GM18505 (cell line): ENCODE measurements at regions not wholly inside any gene's neighbourhood (a gene's known extent, or its start where the extent isn't known, plus 50 kb on each side); places are given as distances from the start of the nearest gene placed in this dataset.

Source experiments
- ATAC-seq: cut with Tn5 transposase; IDR thresholded peaks from one replicate; pipeline ENCODE4 v1.9.1; 2021; ENCODE audit not compliant: unreplicated experiment
- POLR2A ChIP-seq: IDR thresholded peaks from 4 replicates; pipeline ENCODE4 v1.6.1; 2011; ENCODE audit warnings: borderline replicate concordance; ENCODE audit not compliant: insufficient read depth, insufficient read length; ENCODE audit errors: extremely low read depth

DNA sequence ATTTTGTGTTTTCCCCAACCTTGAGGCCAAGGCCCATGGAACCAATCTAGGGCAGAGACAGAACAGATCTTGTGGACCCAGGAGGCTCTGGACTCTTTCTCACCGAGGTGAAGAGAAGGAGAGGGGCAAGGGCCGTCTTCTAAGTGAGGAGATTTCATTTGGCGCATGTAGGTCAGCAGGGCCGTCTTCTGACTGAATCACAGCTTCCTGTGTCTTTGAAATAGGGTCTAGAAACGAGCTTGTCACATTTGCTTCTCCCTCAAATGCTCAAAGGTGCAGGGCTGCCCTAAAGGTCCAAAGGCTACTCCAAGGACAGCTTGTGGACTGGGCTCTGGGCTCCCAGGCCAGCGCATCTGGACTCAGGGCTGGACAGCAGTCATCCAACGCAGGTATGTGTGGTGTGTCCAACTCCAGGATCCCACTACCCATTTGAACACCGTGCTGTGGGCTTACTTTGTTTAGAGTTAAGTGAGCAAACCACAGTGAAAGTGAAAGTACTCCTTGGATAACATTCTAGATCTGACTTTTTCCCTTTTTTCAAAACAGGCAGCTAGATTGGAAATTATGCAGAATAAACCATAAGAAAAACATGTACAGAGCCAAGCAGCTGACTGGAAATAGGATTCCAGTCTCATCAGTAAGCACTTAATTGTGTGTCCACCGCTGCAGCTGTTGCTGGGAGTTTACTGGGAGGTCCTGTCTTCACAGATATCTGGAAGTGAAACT is 357.0 kb downstream of the GADD45G start:
- ATAC-seq = no peak
- TF ChIP-seq POLR2A = no peak

DNA sequence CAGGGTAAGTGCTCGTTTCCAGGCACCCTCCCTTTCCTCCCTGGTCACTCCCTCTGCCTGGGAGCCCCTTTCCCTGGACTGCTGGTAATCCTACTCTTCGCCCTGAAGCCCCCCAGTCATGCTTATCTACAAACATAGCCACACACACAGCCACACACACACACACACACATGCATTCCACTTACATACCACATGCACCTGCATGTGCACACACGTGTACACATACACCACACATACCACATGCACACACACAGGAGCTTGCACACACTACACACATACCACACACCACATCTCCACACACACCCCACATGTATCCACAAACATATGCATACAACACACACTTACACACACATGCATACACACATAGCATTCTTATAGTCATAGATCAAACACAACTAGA is 358.5 kb downstream of the GADD45G start:
- ATAC-seq = no peak
- TF ChIP-seq POLR2A = no peak

DNA sequence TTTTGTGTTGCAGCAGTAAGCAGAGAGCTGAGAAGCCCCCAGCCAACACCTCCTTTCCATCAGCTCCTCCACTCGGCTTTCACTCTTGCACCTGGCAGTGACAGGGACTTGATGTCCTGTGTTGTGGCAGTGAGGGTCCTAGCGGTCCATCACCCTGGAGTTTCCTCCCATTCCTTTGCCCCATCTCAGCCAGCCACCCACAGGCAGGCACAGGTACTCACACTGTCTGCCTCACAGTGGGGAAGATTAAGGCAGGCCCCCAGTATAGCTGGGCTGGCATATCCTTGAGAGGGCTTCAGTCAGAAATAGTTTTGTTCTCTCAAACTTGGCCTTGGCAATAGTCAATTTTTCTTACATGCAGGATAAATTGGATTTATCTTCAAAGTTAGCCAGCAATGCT is 362.7 kb downstream of the GADD45G start:
- TF ChIP-seq POLR2A = no peak
- ATAC-seq = no peak

DNA sequence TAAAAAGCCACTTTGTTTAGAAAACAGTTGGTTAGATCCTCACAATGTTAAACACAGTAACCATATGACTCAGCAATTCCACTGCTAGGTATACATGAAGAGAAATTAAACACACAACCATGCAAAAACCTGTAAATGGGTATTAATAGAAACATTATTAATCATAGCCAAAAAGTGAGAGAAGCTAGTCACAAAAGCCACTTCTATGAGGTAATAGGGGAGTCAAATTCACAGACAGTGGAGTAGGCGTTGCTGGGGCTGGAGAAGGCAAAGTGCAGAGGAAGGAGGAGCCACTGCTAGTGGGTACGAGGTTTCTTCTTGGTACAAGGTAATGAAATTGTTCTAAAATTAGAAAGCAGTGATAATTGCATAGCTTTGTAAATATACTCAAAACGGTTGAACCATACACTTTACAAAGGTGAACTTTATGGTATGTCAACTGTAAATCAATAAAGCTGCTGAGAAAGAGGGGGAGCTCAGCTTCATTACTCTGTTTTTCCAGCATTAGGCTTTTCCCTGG is 364.4 kb downstream of the GADD45G start:
- no peak for ATAC-seq
- TF ChIP-seq POLR2A = no peak

DNA sequence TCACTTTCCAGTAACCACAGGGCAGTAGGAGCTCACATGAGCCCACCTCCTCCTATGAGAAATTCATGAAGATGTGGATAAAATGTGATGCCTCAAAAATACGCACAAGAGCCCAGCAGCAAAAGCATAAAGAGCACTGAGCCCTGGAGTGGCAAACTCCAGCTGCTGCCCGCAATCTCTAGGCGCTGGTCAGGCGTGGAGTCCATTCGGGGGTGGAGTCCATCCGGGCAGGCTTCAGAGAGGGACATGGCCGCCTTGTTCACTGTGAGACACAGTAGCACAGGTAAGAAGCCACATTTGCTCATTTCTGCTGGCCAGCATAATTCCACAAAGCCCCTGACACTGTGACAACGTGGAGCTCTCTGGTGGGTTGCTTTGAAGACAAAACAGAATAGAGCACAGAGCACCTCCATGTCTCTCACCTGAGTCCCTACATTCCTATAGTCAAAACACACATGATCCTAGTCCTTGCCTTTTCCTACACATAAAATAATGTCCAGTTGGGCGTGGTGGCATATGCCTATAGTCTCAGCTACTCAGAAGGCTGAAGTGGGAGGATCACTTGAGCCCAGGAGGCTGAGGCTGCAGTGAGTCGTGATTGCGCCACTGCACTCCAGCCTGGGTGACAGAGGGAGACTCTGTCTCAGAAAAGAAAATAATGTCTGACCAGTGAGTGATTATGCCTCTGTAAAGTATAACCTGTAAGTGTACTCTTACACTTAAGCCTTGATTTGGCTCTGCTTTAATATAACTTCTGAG is 365.2 kb downstream of the GADD45G start:
- no peak for TF ChIP-seq POLR2A
- no peak for ATAC-seq

DNA sequence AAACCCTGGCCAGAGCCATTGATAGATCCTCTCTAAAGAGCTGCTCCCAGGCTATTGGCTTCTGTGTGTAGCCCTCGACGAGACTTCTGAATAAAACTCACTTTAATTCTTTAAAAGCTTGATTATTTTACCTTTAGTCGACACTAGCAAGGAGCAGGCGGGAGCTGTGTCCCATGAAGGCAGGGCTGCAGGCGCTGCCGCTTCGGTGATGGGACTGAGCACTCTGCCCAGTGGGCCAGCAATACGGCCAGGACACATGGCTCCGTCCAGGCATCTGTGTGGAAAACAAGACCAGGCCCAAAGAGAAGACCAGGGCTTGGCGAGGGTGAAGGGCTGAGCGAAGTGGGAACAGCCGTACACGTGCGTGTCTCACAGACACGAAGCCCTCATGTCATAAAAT is 365.9 kb downstream of the GADD45G start:
- no peak for TF ChIP-seq POLR2A
- ATAC-seq = no peak

DNA sequence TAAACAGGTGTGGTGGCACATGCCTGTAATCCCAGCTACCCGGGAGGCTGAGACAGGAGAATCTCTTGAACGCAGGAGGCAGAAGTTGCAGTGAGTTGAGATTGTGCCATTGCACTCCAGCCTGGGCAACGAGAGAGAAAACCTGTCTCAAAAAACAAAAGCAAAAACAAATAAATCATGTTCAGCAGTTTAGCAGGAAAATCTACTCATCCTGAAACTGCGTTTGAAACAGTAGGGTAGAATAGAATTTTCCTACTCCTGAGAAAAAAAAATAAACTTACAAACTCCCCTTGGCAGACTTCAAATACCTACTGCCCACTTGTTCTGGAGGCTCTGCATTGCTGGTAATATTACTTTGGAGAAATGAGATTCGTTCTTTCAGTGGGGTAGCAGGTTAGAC is 367.7 kb downstream of the GADD45G start:
- no peak for ATAC-seq
- TF ChIP-seq POLR2A = no peak

DNA sequence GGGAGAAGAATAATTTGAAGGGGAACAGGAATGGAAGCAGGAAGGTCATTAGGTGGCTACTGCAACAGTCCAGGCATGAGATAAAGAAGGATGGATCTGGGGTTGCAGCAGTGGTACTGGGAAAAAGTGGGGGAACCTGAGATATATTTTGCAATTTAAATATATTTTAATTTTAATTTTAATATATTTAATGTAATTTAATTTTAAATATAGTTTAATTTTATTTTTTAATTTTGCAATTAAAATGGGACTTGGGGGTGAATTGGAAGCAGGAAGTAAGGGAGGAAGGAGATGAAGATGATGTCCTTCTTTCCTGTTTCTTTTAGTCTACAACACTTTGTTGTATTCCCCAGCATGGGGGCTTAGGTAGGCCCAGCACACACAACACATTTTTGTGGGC is 369.8 kb downstream of the GADD45G start:
- no peak for ATAC-seq
- TF ChIP-seq POLR2A = no peak

DNA sequence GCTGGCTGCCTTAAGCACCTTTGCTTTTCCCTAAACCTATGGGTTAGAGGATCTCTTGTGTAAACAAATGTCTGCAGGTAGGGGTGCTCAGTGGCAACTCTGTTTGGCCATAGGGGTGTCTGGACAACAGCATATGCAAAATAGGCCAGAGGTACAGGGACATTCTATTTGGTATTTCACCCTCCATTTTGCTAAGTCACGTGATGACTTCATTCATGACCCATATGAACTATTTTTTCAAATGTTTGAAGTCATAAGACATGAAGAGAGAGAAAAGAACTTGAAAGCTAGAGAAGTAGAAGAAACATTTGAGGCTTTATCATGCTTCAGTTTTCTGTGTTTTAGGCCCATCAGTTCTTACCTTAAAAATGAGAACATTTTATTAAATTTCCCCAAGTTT is 370.2 kb downstream of the GADD45G start:
- ATAC-seq = no peak
- TF ChIP-seq POLR2A = no peak

DNA sequence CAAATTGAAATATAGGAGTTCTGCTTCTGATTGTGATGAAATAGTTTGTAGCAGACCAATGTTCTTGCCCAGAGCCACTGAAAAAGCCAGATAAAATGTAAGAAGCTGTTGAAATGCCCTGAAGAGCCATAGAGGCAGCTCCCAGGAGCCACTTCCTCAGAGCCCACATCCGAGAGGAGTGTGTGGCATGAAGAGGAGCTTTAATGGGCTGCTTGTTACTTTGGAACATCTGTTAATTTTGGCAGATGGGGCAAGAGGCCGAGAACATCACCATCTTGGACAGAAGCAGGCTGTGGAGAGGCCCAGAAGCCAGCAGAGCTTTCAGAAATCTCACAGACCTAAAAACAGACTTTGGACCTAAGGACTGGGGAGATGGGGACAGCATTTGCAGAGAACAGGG is 370.8 kb downstream of the GADD45G start:
- no peak for TF ChIP-seq POLR2A
- ATAC-seq = no peak

DNA sequence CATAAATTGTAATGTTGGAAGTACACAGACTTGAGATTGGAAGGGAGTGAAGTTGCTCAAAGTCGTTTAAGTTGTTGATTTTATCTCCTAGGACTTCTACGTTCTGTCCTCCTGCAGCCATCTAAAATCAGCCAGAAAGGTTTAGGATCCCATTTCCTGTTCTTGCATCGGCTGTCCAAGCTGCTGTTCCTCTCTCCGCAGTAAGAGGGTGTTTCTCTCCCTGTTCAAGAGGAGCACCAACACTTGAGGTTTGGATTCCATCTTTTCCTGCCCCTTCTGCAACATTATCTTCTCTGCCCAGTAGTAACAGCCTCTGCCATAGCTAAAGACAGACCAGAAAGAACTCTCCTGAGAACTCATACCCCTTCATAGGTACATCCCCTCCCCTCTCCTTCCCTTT is 373.4 kb downstream of the GADD45G start:
- no peak for ATAC-seq
- TF ChIP-seq POLR2A = no peak

DNA sequence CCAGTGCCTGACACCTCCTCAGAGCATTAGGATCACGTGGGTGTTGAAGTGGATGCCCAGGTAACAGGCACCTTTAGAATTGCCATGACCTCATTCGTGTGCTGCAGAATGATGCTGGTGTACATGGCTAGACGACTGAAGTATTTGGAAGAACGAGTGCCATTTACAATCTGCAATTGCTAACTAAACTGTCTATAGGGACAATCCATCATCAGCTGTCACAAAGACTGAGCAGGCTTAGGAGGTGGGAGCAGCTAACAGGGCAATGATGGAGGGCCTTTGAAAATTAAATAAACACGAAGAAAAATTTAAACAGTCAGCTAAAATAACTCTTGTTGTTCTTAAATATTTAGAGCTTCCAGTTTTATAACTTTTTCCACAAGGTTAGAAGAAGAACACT is 375.8 kb downstream of the GADD45G start:
- ATAC-seq = no peak
- no peak for TF ChIP-seq POLR2A

DNA sequence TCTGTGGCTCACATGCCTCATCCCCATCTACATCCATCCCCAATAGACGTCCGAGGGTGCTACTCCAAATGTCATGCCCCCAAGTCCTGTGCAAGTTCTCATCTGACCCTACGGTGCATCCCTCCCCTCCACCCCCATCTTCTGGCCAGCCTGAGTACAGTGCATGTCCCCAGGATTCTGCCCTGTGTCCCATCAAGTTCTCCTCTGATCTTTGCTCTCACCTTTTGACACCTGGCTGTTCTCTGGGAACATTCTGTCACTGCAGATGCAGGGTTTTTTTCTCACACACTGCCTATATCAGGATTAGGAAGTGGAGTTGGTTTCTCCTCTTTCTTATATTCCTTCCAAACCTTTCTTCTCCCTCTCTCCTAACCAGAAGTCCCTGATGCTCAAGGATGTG is 377.2 kb downstream of the GADD45G start:
- TF ChIP-seq POLR2A = no peak
- ATAC-seq = no peak

DNA sequence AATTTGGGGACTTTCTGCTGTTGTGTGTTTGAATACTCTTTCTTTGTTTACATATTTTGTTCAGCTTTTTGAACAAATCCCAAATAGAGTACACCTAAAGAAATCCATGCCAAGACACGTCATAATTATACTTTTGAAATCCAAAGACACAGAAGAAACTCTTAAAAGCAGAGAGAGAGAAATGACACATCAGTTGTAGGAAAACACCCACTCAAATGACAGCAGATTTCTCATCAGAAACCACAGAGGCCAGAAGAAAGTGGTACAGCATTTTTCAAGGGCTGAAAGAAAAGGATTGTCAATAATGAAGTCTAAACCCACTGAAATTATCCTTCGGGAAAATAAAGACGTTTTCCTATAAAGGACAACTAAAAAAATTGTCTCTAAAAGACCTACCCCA is 378.6 kb downstream of the GADD45G start:
- ATAC-seq = no peak
- no peak for TF ChIP-seq POLR2A
